NB4 (cell line): ENCODE measurements at regions not wholly inside any gene's neighbourhood (a gene's known extent, or its start where the extent isn't known, plus 50 kb on each side); places are given as distances from the start of the nearest gene placed in this dataset.

Source experiments
- DNase-seq: peaks from one replicate; pipeline ENCODE4 v3.0.0; 2010; ENCODE audit warnings: low read depth
- H3K4me3 ChIP-seq: one replicate; pipeline ENCODE4 v1.5.1; 2011; ENCODE audit warnings: mild to moderate bottlenecking, low read depth, low read length, moderate library complexity
- MAX ChIP-seq: IDR thresholded peaks from 2 replicates; pipeline ENCODE4 v1.6.1; 2011; ENCODE audit warnings: low read depth, low read length
- MYC ChIP-seq: IDR thresholded peaks from 2 replicates; pipeline ENCODE4 v1.6.1; 2011; ENCODE audit warnings: low read depth, low read length
- POLR2A ChIP-seq: IDR thresholded peaks from 2 replicates; pipeline ENCODE4 v1.6.1; 2011; ENCODE audit warnings: mild to moderate bottlenecking; ENCODE audit not compliant: insufficient read length; ENCODE audit errors: extremely low read depth
- TF ChIP-seq, protein P1 (sequence below): IDR thresholded peaks from one replicate; pipeline ENCODE4 v1.5.1; 2012; ENCODE audit warnings: low read depth, low read length

DNA sequence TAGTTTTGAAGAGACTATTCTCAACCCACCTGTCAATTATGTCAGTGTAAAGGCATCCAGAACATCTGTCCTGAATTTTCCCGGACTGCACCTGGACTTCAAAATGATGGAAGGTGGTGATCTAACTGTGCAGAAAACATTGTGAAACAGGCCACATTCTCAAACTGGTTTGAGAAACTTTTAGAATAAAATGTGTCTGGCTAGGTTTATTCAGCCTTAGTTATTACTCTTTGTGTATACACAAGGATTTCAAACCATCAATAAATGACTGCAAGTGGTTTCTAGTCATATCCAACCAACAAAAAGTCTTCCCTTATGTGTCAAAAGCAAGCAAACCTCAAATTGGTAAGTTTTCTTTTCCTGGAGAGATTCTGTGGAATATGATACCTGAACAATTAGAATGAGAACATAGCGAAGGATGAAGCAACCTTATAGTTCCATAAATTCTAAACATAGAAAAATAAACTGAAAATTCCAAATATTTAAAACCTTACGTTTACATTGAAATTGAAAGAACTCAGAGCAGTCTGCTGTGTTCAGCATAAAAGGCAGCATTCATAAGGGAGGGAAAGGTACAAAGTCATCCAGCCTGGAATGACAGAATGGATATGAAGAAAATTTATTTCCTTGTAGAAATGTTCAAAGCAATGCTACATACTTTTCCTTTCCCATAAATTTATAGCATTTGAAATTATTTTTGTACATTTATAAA lies 306.6 kb upstream of the TGFBR2 start:
- TF ChIP-seq POLR2A (no peak), MAX (no peak), MYC (no peak)
- TF ChIP-seq, protein P1, sequence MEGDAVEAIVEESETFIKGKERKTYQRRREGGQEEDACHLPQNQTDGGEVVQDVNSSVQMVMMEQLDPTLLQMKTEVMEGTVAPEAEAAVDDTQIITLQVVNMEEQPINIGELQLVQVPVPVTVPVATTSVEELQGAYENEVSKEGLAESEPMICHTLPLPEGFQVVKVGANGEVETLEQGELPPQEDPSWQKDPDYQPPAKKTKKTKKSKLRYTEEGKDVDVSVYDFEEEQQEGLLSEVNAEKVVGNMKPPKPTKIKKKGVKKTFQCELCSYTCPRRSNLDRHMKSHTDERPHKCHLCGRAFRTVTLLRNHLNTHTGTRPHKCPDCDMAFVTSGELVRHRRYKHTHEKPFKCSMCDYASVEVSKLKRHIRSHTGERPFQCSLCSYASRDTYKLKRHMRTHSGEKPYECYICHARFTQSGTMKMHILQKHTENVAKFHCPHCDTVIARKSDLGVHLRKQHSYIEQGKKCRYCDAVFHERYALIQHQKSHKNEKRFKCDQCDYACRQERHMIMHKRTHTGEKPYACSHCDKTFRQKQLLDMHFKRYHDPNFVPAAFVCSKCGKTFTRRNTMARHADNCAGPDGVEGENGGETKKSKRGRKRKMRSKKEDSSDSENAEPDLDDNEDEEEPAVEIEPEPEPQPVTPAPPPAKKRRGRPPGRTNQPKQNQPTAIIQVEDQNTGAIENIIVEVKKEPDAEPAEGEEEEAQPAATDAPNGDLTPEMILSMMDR: no peak
- H3K4me3 ChIP-seq: no peak overlapping the region
- DNase-seq: no peak

DNA sequence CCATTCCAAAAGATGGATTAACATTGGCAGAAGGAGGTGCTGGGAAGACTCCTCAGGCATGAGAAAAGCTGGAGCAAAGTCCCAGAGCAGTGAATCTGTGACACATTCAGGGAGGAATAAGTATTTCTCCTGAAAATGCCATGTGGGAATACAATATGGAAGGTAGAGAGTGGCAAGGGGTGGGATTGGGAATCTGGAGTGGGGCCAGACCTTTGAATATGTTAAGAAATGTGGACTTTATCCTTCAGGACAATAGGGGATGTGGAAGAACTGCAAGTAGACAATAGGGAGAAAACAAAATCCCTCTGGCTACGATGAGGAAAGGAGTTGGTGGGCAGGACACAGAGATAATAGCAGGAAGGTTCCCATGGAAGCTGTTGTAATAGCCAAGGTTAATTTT lies 305.6 kb upstream of the TGFBR2 start:
- H3K4me3 ChIP-seq: no peak overlapping the region
- TF ChIP-seq MYC (no peak), POLR2A (no peak), MAX (no peak)
- TF ChIP-seq, protein P1: no peak
- DNase-seq: no peak

DNA sequence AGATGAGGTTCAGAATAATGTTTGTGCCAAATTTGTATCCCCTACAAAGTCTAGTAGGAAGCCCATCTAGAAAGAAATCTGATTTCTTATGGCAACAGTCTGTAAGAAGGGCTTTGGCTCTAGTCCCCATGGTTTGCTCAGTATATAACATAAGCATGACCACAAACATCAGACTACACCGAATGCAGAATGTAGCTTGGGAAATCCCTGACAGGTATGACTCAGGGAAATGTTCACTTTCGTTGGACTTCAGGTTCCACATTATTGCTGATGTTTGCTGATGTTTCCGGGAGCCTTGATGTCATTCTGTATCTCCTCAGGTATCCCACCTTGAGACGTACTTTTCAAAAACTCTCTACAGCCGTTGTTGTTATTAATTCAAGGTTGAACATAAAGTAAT lies 304.4 kb upstream of the TGFBR2 start:
- TF ChIP-seq, protein P1: no peak
- no peak for DNase-seq
- no peak overlapping the region for H3K4me3 ChIP-seq

- no peak overlapping the region for H3K4me3 ChIP-seq
- no peak for DNase-seq
- no peak for TF ChIP-seq MAX
- no peak for TF ChIP-seq POLR2A
- TF ChIP-seq, protein P1: no peak
- no peak for TF ChIP-seq MYC
Observed at GRCh38 chr3:30303770-30304169, 302.6 kb upstream of the TGFBR2 start.

- no peak overlapping the region for H3K4me3 ChIP-seq
- TF ChIP-seq, protein P1: no peak
- no peak for TF ChIP-seq POLR2A
- no peak for TF ChIP-seq MAX
- TF ChIP-seq MYC: no peak
Observed at GRCh38 chr3:30305021-30305420, 301.4 kb upstream of the TGFBR2 start.

DNA sequence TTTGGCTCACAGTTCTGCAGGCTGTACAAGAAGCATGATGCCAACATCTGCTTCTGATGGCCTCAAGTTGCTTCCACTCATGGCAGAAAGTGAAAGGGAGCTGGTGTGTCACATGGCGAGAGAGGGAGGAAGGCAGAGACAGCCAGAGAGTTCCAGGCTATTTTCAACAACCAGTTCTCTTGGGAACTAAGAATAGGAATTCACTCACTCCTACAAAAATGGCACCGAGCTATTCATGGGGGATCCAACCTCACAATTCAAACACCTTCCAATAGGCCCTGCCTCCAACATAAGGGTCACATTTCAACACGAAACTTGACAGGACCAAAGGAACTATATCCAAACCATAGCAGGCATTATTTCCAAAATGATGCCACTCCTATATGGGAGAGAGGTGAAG lies 299.5 kb upstream of the TGFBR2 start:
- no peak for DNase-seq
- no peak for TF ChIP-seq POLR2A
- TF ChIP-seq, protein P1: no peak
- TF ChIP-seq MYC: no peak
- H3K4me3 ChIP-seq: no peak overlapping the region

More at GRCh38 chr3:30305021-30305420, 301.4 kb upstream of the TGFBR2 start:
- DNase-seq: no peak
